Stomach (tissue), 8 donors: ENCODE measurements at regions not wholly inside any gene's neighbourhood (a gene's known extent, or its start where the extent isn't known, plus 50 kb on each side); places are given as distances from the start of the nearest gene placed in this dataset.

Experiments used
- DNase-seq, 2 donors: peaks; one replicate each; pipeline versions ENCODE4 v3.0.0 to v3.0.0-alpha.2; 2013 to 2019
- H3K27ac ChIP-seq, 5 donors: fragments of 200-600 bp in 4 of 5; sonication (generic) in 4 of 5; one replicate each; pipeline ENCODE4 v1.5.1; 2013 to 2019; ENCODE audit warnings: mild to moderate bottlenecking in 1 of 5, moderate library complexity in 1 of 5
- H3K27me3 ChIP-seq, 3 donors: fragments of 200-600 bp; sonication (generic); one replicate each; pipeline ENCODE4 v1.5.1; 2017 to 2019; ENCODE audit warnings: mixed run types in 1 of 3
- H3K36me3 ChIP-seq, 4 donors: fragments of 200-600 bp; sonication (generic); 1 replicate in 3 of 4; 2 replicates in 1 of 4; pipeline ENCODE4 v1.5.1; 2016 to 2019
- H3K4me1 ChIP-seq, 4 donors: fragments of 200-600 bp; sonication (generic); one replicate each; pipeline ENCODE4 v1.5.1; 2016 to 2019
- H3K4me3 ChIP-seq, 4 donors: fragments of 200-600 bp; sonication (generic) in 3 of 4; one replicate each; pipeline ENCODE4 v1.5.1; 2016 to 2019; ENCODE audit warnings: mild to moderate bottlenecking in 1 of 4
- H3K9me3 ChIP-seq, 4 donors: fragments of 200-600 bp; sonication (generic); one replicate each; pipeline ENCODE4 v1.5.1; 2016 to 2019
- CTCF ChIP-seq, 7 experiments: fragments of 450-650 bp in 4 of 7; fragments of 200-600 bp in 3 of 7; sonication (generic) in 3 of 7; IDR thresholded peaks; one replicate each; pipeline ENCODE4 v1.5.1; 2016 to 2019; ENCODE audit warnings: antibody characterized with exemption in 7 of 7, control low read depth in 2 of 7, mild to moderate bottlenecking in 1 of 7
- EP300 ChIP-seq: sonication (generic); formaldehyde crosslinking; IDR thresholded peaks from one replicate; pipeline ENCODE4 v1.6.1; 2017; ENCODE audit warnings: antibody characterized with exemption
- POLR2AphosphoS5 ChIP-seq, 3 donors: sonication (generic); formaldehyde crosslinking; IDR thresholded peaks; one replicate each; pipeline ENCODE4 v1.6.1; 2016; ENCODE audit warnings: antibody characterized with exemption in 3 of 3
- WGBS, 5 donors: extraction: QIAGEN DNeasy Blood & Tissue Kit in 3 of 5; methylation state at CpG; one replicate each; pipeline versions ENCODE4 v1.1.5 to v1.1.7; 2013 to 2018; 5-methylcytosine and 5-hydroxymethylcytosine counted together
- intact Hi-C: fragments of 100-400 bp; cut with DNase I; formaldehyde crosslinking; loops from one replicate; pipeline ENCODE4 v1.15.1; 2023; ENCODE audit warnings: low total_unique reads
- donor health status: healthy with polysubstance abuse.
- donor health status: Bipolar disorder and iron deficiency.
- donor health status: healthy.

- Histone ChIP-seq H3K9me3 (no peaks in the 10 kb centered on the region), H3K27ac (peak overlapping the region; percentile 69 to 95 (median 92)), H3K27me3 (no peaks in the 10 kb centered on the region), H3K4me1 (peaks cover 62 to 94% (median 73%) of the 10 kb centered on the region in 4 donors), H3K36me3 (no peaks in the 10 kb centered on the region), H3K4me3 (no peak overlapping the region)
- peak; percentile 45 to 65 for DNase-seq
- TF ChIP-seq POLR2AphosphoS5 (IDR thresholded peaks at IDR 0.05) (peak in 2 of 3 donors; percentile 33 to 46), EP300 (no peak)
- intact Hi-C loops = no loop called here
- 37 to 54% (median 48%) methylated on average over 9 to 14 of the region's 14 CpGs for WGBS, 5 donors
These were observed 150.0 kb downstream of the TOMM20 start for GRCh38 chr1:234978397-234979295.

GRCh38 chr1:234977875-234978396, 150.7 kb downstream of the TOMM20 start:
- no peaks in the 10 kb centered on the region for H3K27me3 ChIP-seq
- intact Hi-C loops = no loop called here
- H3K4me1 ChIP-seq = peaks cover 66 to 99% (median 74%) of the 10 kb centered on the region in 4 donors
- TF ChIP-seq CTCF (IDR thresholded peaks at IDR 0.05) = no peak
- TF ChIP-seq POLR2AphosphoS5 (IDR thresholded peaks at IDR 0.05) = peak in 1 of 3 donors; percentile 19
- WGBS, 5 donors = 39 to 54% (median 51%) methylated on average over 7 of the region's 7 CpGs
- H3K27ac ChIP-seq = peak overlapping the region; percentile 69 to 95 (median 92)
- H3K36me3 ChIP-seq = no peaks in the 10 kb centered on the region
- DNase-seq = peak; percentile 53 to 56
- H3K4me3 ChIP-seq = no peak overlapping the region
- no peaks in the 10 kb centered on the region for H3K9me3 ChIP-seq

- no peaks in the 10 kb centered on the region for H3K36me3 ChIP-seq
- H3K4me1 ChIP-seq = peaks cover 66 to 100% (median 76%) of the 10 kb centered on the region in 4 donors
- no peaks in the 10 kb centered on the region for H3K9me3 ChIP-seq
- TF ChIP-seq CTCF (IDR thresholded peaks at IDR 0.05) = no peak
- TF ChIP-seq EP300 = no peak
- no peak for TF ChIP-seq POLR2AphosphoS5 (IDR thresholded peaks at IDR 0.05)
- intact Hi-C loops = no loop called here
- H3K27me3 ChIP-seq = no peaks in the 10 kb centered on the region
- DNase-seq = peak in 1 of 2 donors; percentile 41
- no peak overlapping the region for H3K4me3 ChIP-seq
- 81 to 88% (median 86%) methylated on average over 15 of the region's 15 CpGs for WGBS, 5 donors
- H3K27ac ChIP-seq = peak overlapping the region; percentile 11 to 95 (median 92)
These were observed 151.6 kb downstream of the TOMM20 start for GRCh38 chr1:234976861-234977680.

- Histone ChIP-seq H3K27ac (peak overlapping the region in 4 of 5 donors; percentile 91 to 95 (median 93)), H3K27me3 (no peaks in the 10 kb centered on the region), H3K4me1 (peaks cover 67 to 100% (median 76%) of the 10 kb centered on the region in 4 donors), H3K9me3 (no peaks in the 10 kb centered on the region), H3K4me3 (no peak overlapping the region), H3K36me3 (no peaks in the 10 kb centered on the region)
- intact Hi-C loops = no loop called here
- no peak for TF ChIP-seq POLR2AphosphoS5 (IDR thresholded peaks at IDR 0.05)
- DNase-seq = no peak
- WGBS, 5 donors = 86 to 92% (median 87%) methylated on average over 11 of the region's 11 CpGs
These were observed 152.4 kb downstream of the TOMM20 start for GRCh38 chr1:234975941-234976860.
